Anterior cingulate cortex (tissue), 58 donors: ENCODE measurements at regions not wholly inside any gene's neighbourhood (a gene's known extent, or its start where the extent isn't known, plus 50 kb on each side); places are given as distances from the start of the nearest gene placed in this dataset.
"Not testable (repeated sequence)": the region's sequence is repeated elsewhere in the genome, so short reads cannot be mapped to it uniquely, and the experiment has no call there.

Source experiments
- DNase-seq, 58 donors: peaks; one replicate each; lab custom pipeline; 2025; lab: John Stamatoyannopoulos, UW

GRCh38 chr18:38826247-38826646 lies 1260.6 kb upstream of the CELF4 start:
- no peak for DNase-seq

- DNase-seq, result no peak
These were observed 1245.6 kb upstream of the CELF4 start for GRCh38 chr18:38811209-38811608.

- no peak for DNase-seq
These were observed 1245.2 kb upstream of the CELF4 start for GRCh38 chr18:38810789-38811188.

GRCh38 chr18:38807915-38808314 lies 1242.3 kb upstream of the CELF4 start:
- no peak for DNase-seq

- no peak for DNase-seq
These were observed 1239.7 kb upstream of the CELF4 start for GRCh38 chr18:38805256-38805655.

GRCh38 chr18:38801640-38802039 lies 1236.0 kb upstream of the CELF4 start:
- DNase-seq, result no peak

- peak in 1 of 58 donors; percentile 9 for DNase-seq
These were observed 1231.2 kb upstream of the CELF4 start for GRCh38 chr18:38796762-38797161.

GRCh38 chr18:38792731-38793130 lies 1227.1 kb upstream of the CELF4 start:
- DNase-seq, result no peak

GRCh38 chr18:38790786-38791185 lies 1225.2 kb upstream of the CELF4 start:
- DNase-seq, result no peak

GRCh38 chr18:38790303-38790702 lies 1224.7 kb upstream of the CELF4 start:
- DNase-seq, result no peak

GRCh38 chr18:38789141-38789540 lies 1223.5 kb upstream of the CELF4 start:
- DNase-seq, result no peak

- DNase-seq, result no peak
These were observed 1221.3 kb upstream of the CELF4 start for GRCh38 chr18:38786906-38787305.

GRCh38 chr18:38771620-38772019 lies 1206.0 kb upstream of the CELF4 start:
- not testable (repeated sequence) for DNase-seq

GRCh38 chr18:38768504-38768903 lies 1202.9 kb upstream of the CELF4 start:
- no peak for DNase-seq

- no peak for DNase-seq
These were observed 1193.9 kb upstream of the CELF4 start for GRCh38 chr18:38759457-38759856.

GRCh38 chr18:38756436-38756835 lies 1190.8 kb upstream of the CELF4 start:
- DNase-seq, result no peak

GRCh38 chr18:38752430-38752829 lies 1186.8 kb upstream of the CELF4 start:
- DNase-seq, result no peak

- DNase-seq, result peak in 50 of 58 donors; percentile 2 to 84 (median 31)
These were observed 1186.3 kb upstream of the CELF4 start for GRCh38 chr18:38751898-38752297.

GRCh38 chr18:38751211-38751610 lies 1185.6 kb upstream of the CELF4 start:
- DNase-seq, result no peak

GRCh38 chr18:38750751-38751150 lies 1185.2 kb upstream of the CELF4 start:
- peak in 1 of 58 donors; percentile 1 for DNase-seq

GRCh38 chr18:38747153-38747552 lies 1181.6 kb upstream of the CELF4 start:
- DNase-seq, result no peak

- not testable (repeated sequence) for DNase-seq
These were observed 1154.6 kb upstream of the CELF4 start for GRCh38 chr18:38720181-38720580.

- peak in 1 of 58 donors; percentile 3 for DNase-seq
These were observed 1152.8 kb upstream of the CELF4 start for GRCh38 chr18:38718365-38718901.
